ENCODE measurements at regions not wholly inside any gene's neighbourhood (a gene's known extent, or its start where the extent isn't known, plus 50 kb on each side); places are given as distances from the start of the nearest gene placed in this dataset.

- Histone ChIP-seq H3K27me3 (no peaks in the 10 kb centered on the region), H3K27ac (no peak overlapping the region), H3K4me3 (no peak overlapping the region), H3K36me3 (no peaks in the 10 kb centered on the region), H3K4me1 (no peaks in the 10 kb centered on the region), H3K9me3 (no peaks in the 10 kb centered on the region)
- DNase-seq (ENCODE audit: low spot score in 2 of 2) = no peak
- intact Hi-C loops (cut with DNase I; ENCODE audit: low total_unique reads) = no loop called here
- TF ChIP-seq POLR2AphosphoS5 (IDR thresholded peaks at IDR 0.05) (no peak), CTCF (IDR thresholded peaks at IDR 0.05) (no peak), POLR2A (IDR thresholded peaks at IDR 0.05) (no peak)
These were observed 375.9 kb downstream of the MCTP2 start for GRCh38 chr15:94607176-94607654.

GRCh38 chr15:94610069-94610468 lies 378.7 kb downstream of the MCTP2 start:
- no peak for TF ChIP-seq CTCF (IDR thresholded peaks at IDR 0.05)

GRCh38 chr15:94610485-94610884 lies 379.1 kb downstream of the MCTP2 start:
- Histone ChIP-seq H3K27me3 (no peaks in the 10 kb centered on the region), H3K36me3 (no peaks in the 10 kb centered on the region), H3K4me1 (no peaks in the 10 kb centered on the region), H3K27ac (no peak overlapping the region), H3K9me3 (no peaks in the 10 kb centered on the region), H3K4me3 (no peak overlapping the region)
- intact Hi-C loops (cut with DNase I; ENCODE audit: low total_unique reads) = no loop called here
- TF ChIP-seq POLR2AphosphoS5 (IDR thresholded peaks at IDR 0.05) = no peak
- no peak for TF ChIP-seq CTCF (IDR thresholded peaks at IDR 0.05)
- TF ChIP-seq POLR2A (IDR thresholded peaks at IDR 0.05) = no peak
- DNase-seq (ENCODE audit: low spot score in 2 of 2) = no peak

More at GRCh38 chr15:94610069-94610468, 378.7 kb downstream of the MCTP2 start:
- no peak for DNase-seq (ENCODE audit: low spot score in 2 of 2)
- Histone ChIP-seq H3K4me3 (no peak overlapping the region), H3K4me1 (no peaks in the 10 kb centered on the region), H3K27me3 (no peaks in the 10 kb centered on the region), H3K9me3 (no peaks in the 10 kb centered on the region), H3K36me3 (no peaks in the 10 kb centered on the region), H3K27ac (no peak overlapping the region)
- intact Hi-C loops (cut with DNase I; ENCODE audit: low total_unique reads) = no loop called here

- Histone ChIP-seq H3K4me3 (no peak overlapping the region), H3K27ac (no peak overlapping the region), H3K4me1 (no peaks in the 10 kb centered on the region), H3K36me3 (no peaks in the 10 kb centered on the region), H3K9me3 (no peaks in the 10 kb centered on the region), H3K27me3 (no peaks in the 10 kb centered on the region)
- TF ChIP-seq POLR2AphosphoS5 (IDR thresholded peaks at IDR 0.05) (no peak), CTCF (IDR thresholded peaks at IDR 0.05) (no peak), POLR2A (IDR thresholded peaks at IDR 0.05) (no peak)
- no peak for DNase-seq (ENCODE audit: low spot score in 2 of 2)
- intact Hi-C loops (cut with DNase I; ENCODE audit: low total_unique reads) = no loop called here
These were observed 380.3 kb downstream of the MCTP2 start for GRCh38 chr15:94611656-94612055.

- intact Hi-C loops (cut with DNase I; ENCODE audit: low total_unique reads) = no loop called here
- no peaks in the 10 kb centered on the region for H3K9me3 ChIP-seq
- DNase-seq (ENCODE audit: low spot score in 2 of 2) = no peak
- H3K27ac ChIP-seq = no peak overlapping the region
- no peaks in the 10 kb centered on the region for H3K4me1 ChIP-seq
- no peaks in the 10 kb centered on the region for H3K36me3 ChIP-seq
- TF ChIP-seq POLR2AphosphoS5 (IDR thresholded peaks at IDR 0.05) (no peak), CTCF (IDR thresholded peaks at IDR 0.05) (no peak), POLR2A (IDR thresholded peaks at IDR 0.05) (no peak)
- no peak overlapping the region for H3K4me3 ChIP-seq
- H3K27me3 ChIP-seq = no peaks in the 10 kb centered on the region
These were observed 384.3 kb downstream of the MCTP2 start for GRCh38 chr15:94615688-94616087.
